HCT116 (cell line): ENCODE measurements at regions not wholly inside any gene's neighbourhood (a gene's known extent, or its start where the extent isn't known, plus 50 kb on each side); places are given as distances from the start of the nearest gene placed in this dataset.

Experiments used
- ATAC-seq: fragments of 200-7000 bp; cut with Tn5 transposase; 2 replicates; pipeline ENCODE4 v1.9.1; 2020; ENCODE audit warnings: mild to moderate bottlenecking, moderate library complexity
- BruUV-seq: library from RNA; stranded (reverse); fragments of 400-500 nt; replicated peaks from 2 replicates; lab custom pipeline; 2021; lab: Mats Ljungman, UMichigan
- CTCF ChIA-PET: fragments of 300-600 bp; sonication (Branson Sonifier 250); formaldehyde crosslinking; loops from one replicate; lab custom pipeline; 2021; ENCODE audit warnings: antibody characterized with exemption; lab: Charles Lee
- POLR2A ChIA-PET: fragments of 300-600, 350-600 bp; sonication (Branson Sonifier 250); formaldehyde crosslinking; loops from one replicate; lab custom pipeline; 2021; ENCODE audit warnings: antibody characterized with exemption; lab: Charles Lee
- RAD21 ChIA-PET, 2 experiments: fragments of 300-600 bp; sonication (Branson Sonifier 250); formaldehyde crosslinking; loops; one replicate each; lab custom pipeline; 2023; ENCODE audit warnings: low total read pairs in 2 of 2; ENCODE audit not compliant: uncharacterized antibody in 2 of 2, unreplicated experiment in 2 of 2, low non-redundant PET in 1 of 2; lab: Charles Lee
- DNase-seq: peaks from one replicate; pipeline ENCODE4 v3.0.0-alpha.2; 2010; ENCODE audit warnings: low read depth, low spot score
- H2AFZ ChIP-seq: fragments of 200-600 bp; shearing (Covaris generic), sonication (generic); 2 replicates; pipeline ENCODE4 v1.6.1; 2017; ENCODE audit warnings: low read depth, mixed run types, mixed read lengths, antibody characterized with exemption, low read length; ENCODE audit not compliant: poor library complexity, severe bottlenecking
- H3K27ac ChIP-seq: 2 replicates; pipeline ENCODE4 v1.5.1; 2012; ENCODE audit warnings: low read depth, low read length
- H3K27me3 ChIP-seq: fragments of 200-600 bp; sonication (generic); 2 replicates; pipeline ENCODE4 v1.6.1; 2016; ENCODE audit warnings: mixed run types, low read length, mixed read lengths; ENCODE audit not compliant: insufficient read depth
- H3K36me3 ChIP-seq, 2 experiments: fragments of 200-500 bp in 1 of 2; fragments of 200-600 bp in 1 of 2; sonication (Bioruptor generic) in 1 of 2; sonication (generic) in 1 of 2; 2 replicates each; pipeline versions ENCODE4 v1.5.1 to v1.6.1; 2014 to 2016; ENCODE audit warnings: low read length in 2 of 2, inconsistent platforms in 1 of 2, mixed read lengths in 1 of 2, mixed run types in 1 of 2; ENCODE audit not compliant: insufficient read depth in 2 of 2, control insufficient read depth in 1 of 2
- H3K4me1 ChIP-seq, 2 experiments: fragments of 200-600 bp in 1 of 2; sonication (generic) in 1 of 2; 2 replicates each; pipeline versions ENCODE4 v1.5.1 to v1.6.1; 2012 to 2017; ENCODE audit warnings: low read length in 2 of 2, inconsistent platforms in 1 of 2, mild to moderate bottlenecking in 1 of 2, mixed read lengths in 1 of 2, mixed run types in 1 of 2, moderate library complexity in 1 of 2; ENCODE audit not compliant: insufficient read depth in 2 of 2, control insufficient read depth in 1 of 2
- H3K4me2 ChIP-seq: fragments of 200-600 bp; sonication (generic); 2 replicates; pipeline ENCODE4 v1.6.1; 2017; ENCODE audit warnings: mixed run types, low read length, mixed read lengths
- H3K4me3 ChIP-seq, 2 experiments: fragments of 200-600 bp in 1 of 2; sonication (generic) in 1 of 2; replicated peaks in 1 of 2; 2 replicates each; pipeline ENCODE4 v1.5.1; 2011 to 2016; ENCODE audit warnings: low read length in 2 of 2, control low read depth in 1 of 2, low read depth in 1 of 2, mild to moderate bottlenecking in 1 of 2, mixed read lengths in 1 of 2, mixed run types in 1 of 2
- H3K79me2 ChIP-seq: fragments of 200-600 bp; sonication (generic); 2 replicates; pipeline ENCODE4 v1.6.1; 2017; ENCODE audit warnings: mild to moderate bottlenecking, mixed run types, low read length, moderate library complexity, mixed read lengths; ENCODE audit not compliant: insufficient read depth
- H3K9ac ChIP-seq: fragments of 200-600 bp; sonication (generic); 2 replicates; pipeline ENCODE4 v1.6.1; 2016; ENCODE audit warnings: low read length, mixed read lengths
- H3K9me2 ChIP-seq: fragments of 200-600 bp; sonication (generic), shearing (Covaris generic); 2 replicates; pipeline ENCODE4 v1.6.1; 2017; ENCODE audit warnings: mixed run types, mild to moderate bottlenecking, moderate library complexity; ENCODE audit not compliant: insufficient read depth
- H3K9me3 ChIP-seq, 2 experiments: fragments of 200-500 bp in 1 of 2; fragments of 200-600 bp in 1 of 2; sonication (Bioruptor generic) in 1 of 2; sonication (generic) in 1 of 2; 2 replicates each; pipeline ENCODE4 v1.6.1; 2014 to 2017; ENCODE audit warnings: low read length in 2 of 2, mixed read lengths in 2 of 2, inconsistent platforms in 1 of 2, low read depth in 1 of 2, mild to moderate bottlenecking in 1 of 2, mixed run types in 1 of 2, moderate library complexity in 1 of 2; ENCODE audit not compliant: control insufficient read depth in 1 of 2, insufficient read depth in 1 of 2
- H4K20me1 ChIP-seq: fragments of 200-600 bp; sonication (generic), shearing (Covaris generic); 2 replicates; pipeline ENCODE4 v1.6.1; 2017; ENCODE audit warnings: mixed run types, mild to moderate bottlenecking, moderate library complexity; ENCODE audit not compliant: insufficient read depth
- CEBPB ChIP-seq: IDR thresholded peaks from 2 replicates; pipeline ENCODE4 v1.6.1; 2012; ENCODE audit warnings: low read depth
- EGR1 ChIP-seq: IDR thresholded peaks from 2 replicates; pipeline ENCODE4 v1.6.1; 2012; ENCODE audit warnings: low read depth
- ELF1 ChIP-seq: IDR thresholded peaks from 2 replicates; pipeline ENCODE4 v1.6.1; 2012; ENCODE audit warnings: low read depth, borderline replicate concordance
- EZH2 ChIP-seq: fragments of 200-600 bp; sonication (generic); IDR thresholded peaks from 2 replicates; pipeline ENCODE4 v1.6.1; 2017; ENCODE audit warnings: antibody characterized with exemption, mixed run types
- EZH2phosphoT487 ChIP-seq: fragments of 200-600 bp; IDR thresholded peaks from 2 replicates; pipeline ENCODE4 v1.6.1; 2018; ENCODE audit warnings: antibody characterized with exemption, borderline replicate concordance
- FOSL1 ChIP-seq: IDR thresholded peaks from 2 replicates; pipeline ENCODE4 v1.6.1; 2012; ENCODE audit warnings: low read depth
- POLR2A ChIP-seq: IDR thresholded peaks from 2 replicates; pipeline ENCODE4 v1.7.0; 2011; ENCODE audit warnings: borderline replicate concordance; ENCODE audit not compliant: insufficient read depth, insufficient read length; ENCODE audit errors: extremely low read depth
- POLR2AphosphoS5 ChIP-seq: IDR thresholded peaks from 2 replicates; pipeline ENCODE4 v1.6.1; 2011; ENCODE audit warnings: mild to moderate bottlenecking, low read depth, low read length, moderate library complexity
- RAD21 ChIP-seq: IDR thresholded peaks from 2 replicates; pipeline ENCODE4 v1.6.1; 2012; ENCODE audit warnings: low read depth, mild to moderate bottlenecking
- SIN3A ChIP-seq: IDR thresholded peaks from 2 replicates; pipeline ENCODE4 v1.6.1; 2012; ENCODE audit warnings: low read depth
- SRF ChIP-seq: IDR thresholded peaks from 2 replicates; pipeline ENCODE4 v1.6.1; 2012; ENCODE audit warnings: low read depth
- TCF7L2 ChIP-seq: IDR thresholded peaks from 2 replicates; pipeline ENCODE4 v1.7.0; 2011; ENCODE audit warnings: borderline replicate concordance, inconsistent platforms; ENCODE audit not compliant: insufficient read depth, insufficient read length; ENCODE audit errors: extremely low read depth
- ZFX ChIP-seq: fragments of 450-650 bp; IDR thresholded peaks from 2 replicates; pipeline ENCODE4 v1.6.1; 2017
- ZNF274 ChIP-seq: fragments of 200-500 bp; sonication (Bioruptor generic); IDR thresholded peaks from 2 replicates; pipeline ENCODE4 v1.6.1; 2014; ENCODE audit warnings: mild to moderate bottlenecking, low read depth, low read length, inconsistent platforms
- intact Hi-C: fragments of 100-400 bp; cut with micrococcal nuclease; formaldehyde crosslinking; loops from 2 replicates; pipeline ENCODE4 v1.10.0; 2022
- TF ChIP-seq, protein P1 (sequence below): IDR thresholded peaks from 2 replicates; pipeline ENCODE4 v1.6.1; 2012
- TF ChIP-seq, protein P2 (sequence below): IDR thresholded peaks from 2 replicates; pipeline ENCODE4 v1.6.1; 2012
- TF ChIP-seq, protein P3 (sequence below): IDR thresholded peaks from 2 replicates; pipeline ENCODE4 v1.6.1; 2012; ENCODE audit warnings: low read depth
- TF ChIP-seq, protein P4 (sequence below): IDR thresholded peaks from 2 replicates; pipeline ENCODE4 v1.6.1; 2011; ENCODE audit warnings: mild to moderate bottlenecking, low read length, moderate library complexity; ENCODE audit not compliant: insufficient replicate concordance; ENCODE audit errors: extremely low read depth

DNA sequence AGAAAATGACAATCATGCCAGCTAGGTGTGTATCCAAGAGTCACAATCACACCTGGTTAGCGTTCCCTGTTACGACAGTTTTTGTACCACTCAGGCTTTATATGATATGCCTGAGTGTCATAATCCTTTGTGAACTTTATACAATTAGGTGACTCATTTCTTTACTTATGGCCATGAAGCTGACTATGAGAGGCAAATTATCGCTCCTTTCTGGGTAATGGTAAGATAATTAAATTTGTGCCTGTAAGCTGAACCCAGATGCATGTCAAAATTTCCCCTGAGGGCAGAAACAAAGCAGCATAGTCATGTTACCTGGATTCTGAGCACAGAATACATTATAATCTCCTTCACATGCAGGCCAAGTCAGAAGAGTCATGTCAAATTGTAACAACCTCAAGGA lies 970.1 kb upstream of the AMELY start:
- intact Hi-C loops: no loop called here
- Histone ChIP-seq H3K79me2 (no peaks in the 10 kb centered on the region), H3K9ac (no peak overlapping the region), H3K27me3 (no peaks in the 10 kb centered on the region), H4K20me1 (no peaks in the 10 kb centered on the region), H3K27ac (no peak overlapping the region), H3K36me3 (no peaks in the 10 kb centered on the region), H3K9me2 (no peaks in the 10 kb centered on the region), H2AFZ (no peak overlapping the region), H3K4me1 (no peaks in the 10 kb centered on the region), H3K4me3 (no peak overlapping the region), H3K9me3 (no peaks in the 10 kb centered on the region), H3K4me2 (no peak overlapping the region)
- ChIA-PET CTCF (no interaction called here), POLR2A (no interaction called here), RAD21 (no interaction called here)
- no peak for TF ChIP-seq ZFX
- no peak for DNase-seq
- ATAC-seq: no peak
- no TSS peak for BruUV-seq

DNA sequence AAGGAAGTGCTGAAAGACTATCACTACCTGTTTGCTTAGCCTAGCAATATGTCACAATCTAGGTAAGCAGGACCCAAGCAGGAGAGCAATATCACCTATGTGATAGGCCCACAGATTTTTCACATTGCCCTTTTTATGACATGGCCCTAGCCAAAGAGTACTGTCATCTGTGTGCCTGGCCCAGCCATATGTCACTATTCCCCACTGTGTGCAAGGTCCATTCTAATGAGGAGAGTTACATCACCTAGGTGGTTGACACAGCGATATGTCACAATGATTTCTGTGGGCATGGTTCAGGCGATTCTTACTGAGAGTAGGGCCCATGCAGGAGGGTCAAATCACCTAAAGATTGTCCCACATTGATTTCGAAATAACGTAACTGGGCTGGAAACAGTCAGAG lies 967.7 kb upstream of the AMELY start:
- Histone ChIP-seq H3K4me1 (no peaks in the 10 kb centered on the region), H3K79me2 (no peaks in the 10 kb centered on the region), H2AFZ (no peak overlapping the region), H3K27ac (no peak overlapping the region), H3K4me2 (no peak overlapping the region), H3K9me2 (no peaks in the 10 kb centered on the region), H3K9me3 (no peaks in the 10 kb centered on the region), H3K27me3 (no peaks in the 10 kb centered on the region), H3K4me3 (no peak overlapping the region), H3K9ac (no peak overlapping the region), H3K36me3 (no peaks in the 10 kb centered on the region), H4K20me1 (no peaks in the 10 kb centered on the region)
- DNase-seq (no peak), ATAC-seq (no peak)
- intact Hi-C loops: no loop called here
- RAD21 ChIA-PET: no interaction called here
- no TSS peak for BruUV-seq
- POLR2A ChIA-PET: no interaction called here
- CTCF ChIA-PET: no interaction called here
- TF ChIP-seq EZH2phosphoT487 (no peak), ZNF274 (no peak), EZH2 (no peak), POLR2A (no peak), SIN3A (no peak), TCF7L2 (no peak), SRF (no peak), FOSL1 (no peak), EGR1 (no peak), POLR2AphosphoS5 (no peak), ELF1 (no peak), CEBPB (no peak), RAD21 (no peak)
- TF ChIP-seq, protein P1, sequence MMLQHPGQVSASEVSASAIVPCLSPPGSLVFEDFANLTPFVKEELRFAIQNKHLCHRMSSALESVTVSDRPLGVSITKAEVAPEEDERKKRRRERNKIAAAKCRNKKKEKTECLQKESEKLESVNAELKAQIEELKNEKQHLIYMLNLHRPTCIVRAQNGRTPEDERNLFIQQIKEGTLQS: no peak
- TF ChIP-seq, protein P2, sequence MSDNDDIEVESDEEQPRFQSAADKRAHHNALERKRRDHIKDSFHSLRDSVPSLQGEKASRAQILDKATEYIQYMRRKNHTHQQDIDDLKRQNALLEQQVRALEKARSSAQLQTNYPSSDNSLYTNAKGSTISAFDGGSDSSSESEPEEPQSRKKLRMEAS: no peak
- TF ChIP-seq, protein P3, sequence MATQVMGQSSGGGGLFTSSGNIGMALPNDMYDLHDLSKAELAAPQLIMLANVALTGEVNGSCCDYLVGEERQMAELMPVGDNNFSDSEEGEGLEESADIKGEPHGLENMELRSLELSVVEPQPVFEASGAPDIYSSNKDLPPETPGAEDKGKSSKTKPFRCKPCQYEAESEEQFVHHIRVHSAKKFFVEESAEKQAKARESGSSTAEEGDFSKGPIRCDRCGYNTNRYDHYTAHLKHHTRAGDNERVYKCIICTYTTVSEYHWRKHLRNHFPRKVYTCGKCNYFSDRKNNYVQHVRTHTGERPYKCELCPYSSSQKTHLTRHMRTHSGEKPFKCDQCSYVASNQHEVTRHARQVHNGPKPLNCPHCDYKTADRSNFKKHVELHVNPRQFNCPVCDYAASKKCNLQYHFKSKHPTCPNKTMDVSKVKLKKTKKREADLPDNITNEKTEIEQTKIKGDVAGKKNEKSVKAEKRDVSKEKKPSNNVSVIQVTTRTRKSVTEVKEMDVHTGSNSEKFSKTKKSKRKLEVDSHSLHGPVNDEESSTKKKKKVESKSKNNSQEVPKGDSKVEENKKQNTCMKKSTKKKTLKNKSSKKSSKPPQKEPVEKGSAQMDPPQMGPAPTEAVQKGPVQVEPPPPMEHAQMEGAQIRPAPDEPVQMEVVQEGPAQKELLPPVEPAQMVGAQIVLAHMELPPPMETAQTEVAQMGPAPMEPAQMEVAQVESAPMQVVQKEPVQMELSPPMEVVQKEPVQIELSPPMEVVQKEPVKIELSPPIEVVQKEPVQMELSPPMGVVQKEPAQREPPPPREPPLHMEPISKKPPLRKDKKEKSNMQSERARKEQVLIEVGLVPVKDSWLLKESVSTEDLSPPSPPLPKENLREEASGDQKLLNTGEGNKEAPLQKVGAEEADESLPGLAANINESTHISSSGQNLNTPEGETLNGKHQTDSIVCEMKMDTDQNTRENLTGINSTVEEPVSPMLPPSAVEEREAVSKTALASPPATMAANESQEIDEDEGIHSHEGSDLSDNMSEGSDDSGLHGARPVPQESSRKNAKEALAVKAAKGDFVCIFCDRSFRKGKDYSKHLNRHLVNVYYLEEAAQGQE: no peak
- TF ChIP-seq, protein P4, sequence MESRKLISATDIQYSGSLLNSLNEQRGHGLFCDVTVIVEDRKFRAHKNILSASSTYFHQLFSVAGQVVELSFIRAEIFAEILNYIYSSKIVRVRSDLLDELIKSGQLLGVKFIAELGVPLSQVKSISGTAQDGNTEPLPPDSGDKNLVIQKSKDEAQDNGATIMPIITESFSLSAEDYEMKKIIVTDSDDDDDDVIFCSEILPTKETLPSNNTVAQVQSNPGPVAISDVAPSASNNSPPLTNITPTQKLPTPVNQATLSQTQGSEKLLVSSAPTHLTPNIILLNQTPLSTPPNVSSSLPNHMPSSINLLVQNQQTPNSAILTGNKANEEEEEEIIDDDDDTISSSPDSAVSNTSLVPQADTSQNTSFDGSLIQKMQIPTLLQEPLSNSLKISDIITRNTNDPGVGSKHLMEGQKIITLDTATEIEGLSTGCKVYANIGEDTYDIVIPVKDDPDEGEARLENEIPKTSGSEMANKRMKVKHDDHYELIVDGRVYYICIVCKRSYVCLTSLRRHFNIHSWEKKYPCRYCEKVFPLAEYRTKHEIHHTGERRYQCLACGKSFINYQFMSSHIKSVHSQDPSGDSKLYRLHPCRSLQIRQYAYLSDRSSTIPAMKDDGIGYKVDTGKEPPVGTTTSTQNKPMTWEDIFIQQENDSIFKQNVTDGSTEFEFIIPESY: no peak
